ENCODE measurements at regions not wholly inside any gene's neighbourhood (a gene's known extent, or its start where the extent isn't known, plus 50 kb on each side); places are given as distances from the start of the nearest gene placed in this dataset.
A peak's percentile ranks its signal among the peaks of the same experiment; 100 is the strongest.

GRCh38 chr1:198865319-198865718, 226.5 kb downstream of the PTPRC start:
- no peak for DNase-seq

GRCh38 chr1:198867182-198867581, 228.3 kb downstream of the PTPRC start:
- DNase-seq = no peak

DNA sequence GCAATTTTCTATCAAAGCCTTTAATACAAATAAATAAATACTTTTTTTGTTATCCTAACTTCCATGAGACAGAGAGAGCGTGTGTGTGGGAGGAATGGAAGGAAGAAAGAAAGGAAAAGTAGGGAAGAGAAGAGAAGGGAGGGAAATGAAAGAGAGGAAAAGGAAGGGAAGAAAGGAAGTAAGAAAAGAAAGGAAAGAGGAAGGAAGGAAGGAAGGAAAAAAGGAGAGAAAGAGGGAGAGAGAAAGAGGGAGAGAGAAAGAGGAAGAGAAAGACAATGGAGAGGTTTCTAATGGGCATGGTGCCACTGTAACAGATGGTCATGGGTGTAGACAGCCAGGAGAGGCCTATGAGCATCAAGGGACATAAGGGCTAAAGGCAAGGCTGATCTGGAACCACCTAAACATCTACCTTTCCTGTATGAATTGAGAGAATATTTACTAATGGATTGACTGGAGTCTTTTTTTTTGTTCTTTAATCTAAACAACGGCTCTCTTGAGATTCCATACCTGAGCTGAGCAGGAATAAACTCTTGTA, 234.9 kb downstream of the PTPRC start:
- DNase-seq = no peak

- DNase-seq = no peak
These were observed 237.6 kb downstream of the PTPRC start for GRCh38 chr1:198876371-198876871.

DNA sequence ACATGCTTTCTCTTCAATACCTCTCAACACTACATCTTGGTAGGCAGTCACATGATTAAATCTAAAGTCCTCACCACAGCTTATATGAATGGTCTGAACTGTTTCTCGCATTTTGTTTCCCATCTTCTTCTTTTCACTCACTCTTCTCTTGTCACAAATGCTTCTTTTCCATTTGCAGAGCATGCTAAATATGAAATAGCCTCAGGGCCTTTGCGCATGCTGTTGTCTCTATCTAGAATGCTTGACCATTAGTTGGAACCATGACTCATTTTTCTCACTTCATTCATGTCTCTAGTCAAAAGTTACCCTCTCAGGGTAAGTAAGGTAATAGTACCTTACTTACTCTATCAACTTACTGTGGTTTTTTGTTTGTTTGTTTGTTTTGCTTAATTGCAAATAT, 239.7 kb downstream of the PTPRC start:
- DNase-seq = peak; percentile 21

DNA sequence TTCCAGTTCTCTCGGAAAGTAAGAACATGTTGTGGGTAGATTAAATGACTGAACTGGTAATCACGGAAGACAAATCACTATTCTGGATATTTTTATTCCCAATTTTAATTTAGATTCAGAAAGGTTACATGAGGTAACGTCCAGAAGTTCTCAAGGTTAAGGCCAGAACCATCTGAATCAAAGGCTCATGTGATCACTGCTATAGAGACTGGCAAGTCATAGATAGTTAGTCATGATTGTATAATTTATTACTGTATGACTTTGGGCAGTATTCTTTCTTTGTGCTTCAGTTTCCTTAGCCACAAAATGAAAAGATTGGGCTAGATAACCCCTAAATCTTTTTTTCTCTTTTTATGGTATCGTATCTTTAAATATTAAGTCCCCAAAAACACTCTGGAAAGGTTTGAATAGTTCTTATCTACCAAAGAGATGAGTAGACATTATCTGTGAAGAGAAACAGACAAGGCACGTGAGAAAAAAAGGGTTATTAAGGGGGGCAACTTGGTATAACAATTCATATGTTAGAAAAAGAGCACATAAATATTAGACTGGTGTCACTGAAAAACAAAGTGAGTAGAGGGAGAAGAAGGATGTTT, 241.0 kb downstream of the PTPRC start:
- no peak for DNase-seq

- peak; percentile 64 for DNase-seq
These were observed 241.6 kb downstream of the PTPRC start for GRCh38 chr1:198880397-198880796.

DNA sequence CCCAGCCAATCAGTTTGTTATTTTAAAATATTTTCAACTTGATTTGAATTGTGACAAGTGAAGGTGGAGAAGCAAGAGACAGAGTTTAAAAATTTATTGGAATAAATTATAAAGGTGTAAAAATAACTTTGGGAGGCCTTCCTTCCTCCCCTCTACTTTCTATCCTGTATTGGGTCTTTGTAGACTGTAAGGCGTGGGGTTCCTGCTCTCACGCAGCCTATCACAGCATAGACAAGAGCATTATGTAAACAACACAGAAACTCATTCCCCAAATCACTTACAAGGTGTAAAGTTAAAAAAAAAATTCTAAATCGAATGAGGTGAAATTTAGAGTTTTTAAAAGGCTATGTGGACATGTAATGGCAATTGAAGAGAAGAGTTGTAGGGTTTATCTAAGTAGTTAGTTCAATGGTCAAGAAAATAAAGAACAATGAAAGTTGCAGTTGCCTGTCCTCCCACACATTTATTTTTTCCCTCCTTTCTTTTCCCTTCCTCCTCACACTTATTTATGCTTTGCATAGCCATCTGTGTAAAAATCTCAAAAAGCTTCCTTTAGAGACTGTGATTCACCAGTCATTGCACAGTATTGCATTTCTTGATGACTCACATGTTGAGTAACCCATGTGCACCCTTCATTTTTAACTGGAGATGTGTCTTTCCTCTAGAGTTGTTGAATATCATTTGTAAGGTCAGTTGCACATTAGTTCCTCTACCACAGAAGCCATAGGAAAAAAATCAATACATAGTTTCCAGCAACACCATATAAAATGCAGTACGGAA, 242.2 kb downstream of the PTPRC start:
- peak; percentile 93 for DNase-seq

DNA sequence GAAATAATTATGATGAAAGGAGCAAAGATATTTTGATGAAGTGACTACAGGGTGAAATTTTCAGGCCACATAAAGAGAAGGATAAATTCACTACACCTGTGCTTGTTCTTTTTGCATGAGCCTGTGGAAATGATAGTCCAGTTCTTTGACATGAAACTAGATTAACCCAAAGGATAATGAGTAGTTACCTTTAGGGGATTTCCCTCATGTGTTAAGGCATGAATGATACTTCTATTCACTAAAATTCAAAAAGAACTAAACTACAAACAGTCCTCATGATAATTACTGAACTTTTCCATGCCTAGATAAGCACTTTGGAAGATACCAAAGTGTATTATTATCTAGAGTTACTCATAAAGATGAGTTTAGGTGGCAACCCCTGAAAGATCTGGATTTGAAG, 244.3 kb downstream of the PTPRC start:
- no peak for DNase-seq

GRCh38 chr1:198887866-198888265, 249.0 kb downstream of the PTPRC start:
- no peak for DNase-seq

DNA sequence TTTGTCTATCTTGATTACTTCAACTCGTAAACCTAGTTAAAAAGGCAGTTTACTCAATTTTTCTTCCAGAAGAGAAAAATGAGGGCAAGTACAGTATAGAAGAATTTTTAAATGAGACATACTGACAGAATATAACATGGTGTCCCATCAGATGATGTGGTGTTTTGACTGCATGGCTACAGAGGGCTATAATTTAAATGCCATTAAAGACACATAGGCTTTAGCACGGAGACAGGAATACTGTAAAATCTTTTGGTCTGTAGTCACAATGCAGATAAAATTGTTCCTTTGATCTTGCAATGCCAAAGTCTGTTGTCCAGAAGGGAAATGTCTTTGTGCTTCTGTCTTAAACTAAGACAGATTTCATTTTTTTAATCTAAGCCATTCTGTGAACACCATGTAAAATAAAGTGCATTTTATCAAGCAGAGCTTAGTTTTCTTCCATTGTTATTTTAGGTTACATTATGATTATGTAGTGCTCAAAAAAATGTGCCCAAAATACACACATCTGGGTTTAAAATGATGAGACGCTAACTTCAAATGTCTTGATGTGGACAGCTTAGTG, 249.6 kb downstream of the PTPRC start:
- DNase-seq = no peak

DNA sequence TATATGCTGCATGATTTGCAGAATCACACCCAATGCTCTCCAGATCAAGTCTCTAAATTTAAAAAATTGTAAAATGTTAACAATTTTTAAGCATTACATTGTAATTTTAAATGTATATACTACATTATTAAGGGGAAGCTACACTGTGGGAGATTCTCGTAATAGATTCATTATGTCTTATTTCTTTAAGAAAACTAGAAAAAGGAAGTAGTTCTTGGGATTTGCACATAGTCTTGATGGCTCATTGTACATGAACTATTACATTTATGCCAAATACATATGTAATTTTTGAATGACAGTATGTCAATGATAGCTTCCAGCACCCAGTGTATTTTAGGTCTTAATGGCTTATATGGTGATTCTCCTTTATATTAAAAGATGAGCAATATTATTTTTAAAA, 250.3 kb downstream of the PTPRC start:
- DNase-seq = no peak

DNA sequence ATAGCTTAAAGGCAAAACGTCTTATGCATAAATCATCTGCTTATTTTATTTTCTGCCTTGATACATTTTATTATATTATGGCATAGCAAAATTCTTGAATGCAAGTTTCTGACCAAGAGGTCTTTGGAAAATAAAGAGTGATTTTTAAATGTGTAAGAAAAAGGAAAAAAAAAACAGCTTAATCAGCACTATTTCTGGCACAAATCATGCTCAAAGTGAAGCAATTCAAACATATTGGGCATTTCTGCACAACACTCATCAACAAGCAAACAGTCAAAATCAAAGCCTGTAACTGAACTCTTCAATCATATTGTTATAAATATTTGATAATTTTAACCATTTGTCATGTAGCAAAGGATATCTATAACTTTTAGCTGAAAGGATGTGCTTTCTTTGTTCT, 250.9 kb downstream of the PTPRC start:
- no peak for DNase-seq

DNA sequence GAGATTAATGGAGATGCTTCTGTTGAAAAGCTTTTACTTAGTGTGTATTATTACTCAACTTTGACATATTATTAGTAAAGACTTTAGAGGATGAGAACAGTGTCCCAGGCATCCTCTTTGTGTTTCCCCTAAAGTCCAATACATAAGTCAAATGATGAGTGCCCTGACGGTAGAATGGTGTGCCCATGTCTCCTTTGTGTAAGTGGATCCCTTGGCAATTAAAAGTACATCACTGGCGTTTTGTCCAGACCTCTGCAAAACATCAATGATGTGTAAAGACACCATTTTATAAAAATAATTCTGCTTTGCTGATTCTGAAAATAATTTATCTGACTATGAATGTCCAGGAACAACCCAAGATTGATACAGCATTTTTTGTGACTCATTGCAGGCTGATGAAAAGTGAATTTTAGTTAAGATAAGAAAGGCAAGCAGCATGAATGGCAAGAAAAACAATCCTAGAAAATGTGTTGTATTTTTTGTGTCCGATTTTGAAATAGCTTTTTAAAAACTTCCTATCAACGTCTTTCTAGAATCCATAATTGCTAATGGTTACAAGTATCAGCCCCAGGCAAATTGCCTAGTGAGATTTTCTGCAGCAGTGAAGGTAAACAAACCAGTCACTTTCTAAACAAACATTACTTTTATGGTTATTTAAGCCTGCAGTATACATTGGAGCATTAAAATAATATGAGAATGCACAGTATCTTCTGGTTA, 251.5 kb downstream of the PTPRC start:
- DNase-seq = peak; percentile 51

DNA sequence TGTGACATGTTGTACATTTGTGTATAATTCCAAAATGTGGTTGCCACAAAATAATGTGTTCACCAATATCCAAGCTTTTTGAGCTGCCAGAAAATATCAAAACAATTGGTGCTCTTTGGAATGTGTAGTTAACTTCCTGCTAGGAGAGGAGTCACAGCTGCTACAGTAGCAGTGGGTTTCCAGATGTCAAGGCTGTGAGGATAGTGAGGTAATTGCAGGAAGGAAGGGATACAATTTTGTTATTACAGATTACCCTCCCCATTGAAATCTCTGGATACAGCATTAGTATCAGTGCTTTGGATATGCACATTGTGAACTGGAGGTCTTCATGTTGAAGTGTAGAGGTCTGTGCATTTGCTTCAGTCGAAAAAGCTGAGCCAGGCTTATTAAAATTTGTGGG, 253.2 kb downstream of the PTPRC start:
- DNase-seq = peak; percentile 65

- DNase-seq = no peak
These were observed 254.3 kb downstream of the PTPRC start for GRCh38 chr1:198893141-198893540.

DNA sequence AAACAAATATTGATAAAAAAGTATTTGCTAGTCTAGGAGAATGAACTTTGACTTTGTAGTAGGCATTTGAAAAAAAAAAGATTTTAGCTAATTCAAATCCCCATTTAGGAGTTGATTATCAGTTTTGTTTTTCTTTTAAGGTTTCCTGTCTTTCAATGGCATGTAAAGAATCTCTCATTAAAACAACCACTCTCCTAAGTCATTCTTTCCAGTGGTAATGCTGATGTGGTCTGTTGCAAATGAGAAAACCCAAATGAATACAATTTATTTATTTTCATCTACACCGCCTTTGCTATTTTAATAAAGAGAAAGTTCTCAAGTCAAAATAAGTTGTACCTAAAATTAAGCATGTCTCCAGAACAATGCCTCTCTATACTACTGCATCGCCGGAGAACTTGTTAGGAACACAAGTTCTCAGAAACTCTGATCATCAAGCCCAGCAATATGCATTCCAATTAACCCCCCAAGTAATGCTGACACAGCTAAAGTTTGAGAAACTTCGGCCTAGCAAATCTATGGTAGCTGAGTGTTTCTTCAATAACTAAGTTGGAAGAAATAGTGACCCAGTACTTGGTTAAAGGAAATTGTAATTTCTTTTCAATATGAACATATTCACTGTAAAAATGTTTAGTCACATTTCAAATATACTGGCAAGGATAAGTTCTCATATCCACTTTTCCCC, 255.1 kb downstream of the PTPRC start:
- DNase-seq = peak; percentile 42

GRCh38 chr1:198901266-198901665, 262.4 kb downstream of the PTPRC start:
- DNase-seq = no peak

- no peak for DNase-seq
These were observed 263.8 kb downstream of the PTPRC start for GRCh38 chr1:198902655-198903054.

GRCh38 chr1:198903203-198903602, 264.4 kb downstream of the PTPRC start:
- DNase-seq = no peak

- no peak for DNase-seq
These were observed 264.8 kb downstream of the PTPRC start for GRCh38 chr1:198903621-198904020.

DNA sequence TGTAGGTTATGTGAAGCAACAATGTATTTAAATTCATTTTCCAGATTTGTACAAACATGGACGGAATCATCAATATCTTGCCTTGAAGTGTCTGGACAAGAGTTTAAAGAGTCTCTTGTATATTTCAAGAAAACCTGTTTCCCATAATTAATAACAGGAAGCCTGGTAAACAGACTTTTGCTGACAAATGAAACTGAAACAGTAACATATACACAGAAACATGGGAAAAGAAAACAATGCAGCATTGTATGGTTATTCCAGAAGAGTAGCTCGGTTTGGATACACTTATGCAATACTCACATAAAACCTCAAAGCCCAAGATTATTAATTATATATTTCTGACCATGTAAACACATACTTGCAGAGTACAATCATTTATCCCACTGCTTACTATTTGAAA, 265.5 kb downstream of the PTPRC start:
- DNase-seq = peak; percentile 43
